Testis (tissue), 2 donors: ENCODE measurements at regions not wholly inside any gene's neighbourhood (a gene's known extent, or its start where the extent isn't known, plus 50 kb on each side); places are given as distances from the start of the nearest gene placed in this dataset.

Experiments used
- DNase-seq: peaks from one replicate; pipeline ENCODE4 v3.0.0-alpha.2; 2019
- H3K27ac ChIP-seq, 2 donors: fragments of 200-600 bp; sonication (generic); one replicate each; pipeline ENCODE4 v1.5.1; 2019
- H3K27me3 ChIP-seq: fragments of 200-600 bp; sonication (generic); one replicate; pipeline ENCODE4 v1.5.1; 2019
- H3K36me3 ChIP-seq: fragments of 200-600 bp; sonication (generic); one replicate; pipeline ENCODE4 v1.5.1; 2017; ENCODE audit warnings: low read depth; ENCODE audit errors: missing control alignments
- H3K4me1 ChIP-seq: fragments of 200-600 bp; sonication (generic); one replicate; pipeline ENCODE4 v1.5.1; 2019
- H3K4me3 ChIP-seq, 2 donors: fragments of 200-600 bp; sonication (generic); one replicate each; pipeline ENCODE4 v1.5.1; 2017 to 2019
- H3K9me3 ChIP-seq: fragments of 200-600 bp; sonication (generic); one replicate; pipeline ENCODE4 v1.5.1; 2017
- CTCF ChIP-seq, 3 experiments: fragments of 450-650 bp in 2 of 3; fragments of 200-600 bp in 1 of 3; sonication (generic) in 1 of 3; IDR thresholded peaks; one replicate each; pipeline ENCODE4 v1.5.1; 2016 to 2019; ENCODE audit warnings: antibody characterized with exemption in 3 of 3, mild to moderate bottlenecking in 2 of 3, moderate library complexity in 1 of 3
- POLR2A ChIP-seq: fragments of 450-650 bp; IDR thresholded peaks from one replicate; pipeline ENCODE4 v1.6.1; 2017; ENCODE audit warnings: antibody characterized with exemption, mild to moderate bottlenecking, moderate library complexity
- WGBS, 2 donors: methylation state at CpG; one replicate each; pipeline ENCODE4 v1.1.5; 2018; 5-methylcytosine and 5-hydroxymethylcytosine counted together
- intact Hi-C: fragments of 100-400 bp; cut with DNase I; formaldehyde crosslinking; loops from one replicate; pipeline ENCODE4 v1.15.1; 2023; ENCODE audit warnings: low total_unique reads

GRCh38 chr5:155167736-155168135 is 154.2 kb downstream of the KIF4B start:
- H3K36me3 ChIP-seq, result no peaks in the 10 kb centered on the region
- H3K9me3 ChIP-seq, result no peaks in the 10 kb centered on the region
- H3K27me3 ChIP-seq, result no peaks in the 10 kb centered on the region
- H3K4me1 ChIP-seq, result no peaks in the 10 kb centered on the region
- H3K27ac ChIP-seq, result no peak overlapping the region
- intact Hi-C loops, result no loop called here
- no peak for DNase-seq
- no peak overlapping the region for H3K4me3 ChIP-seq
- TF ChIP-seq CTCF (IDR thresholded peaks at IDR 0.05), result no peak
- TF ChIP-seq POLR2A, result no peak
- 83 to 93% methylated on average over 3 of the region's 3 CpGs for WGBS, 2 donors

- Histone ChIP-seq H3K9me3 (no peaks in the 10 kb centered on the region), H3K36me3 (no peaks in the 10 kb centered on the region), H3K4me3 (no peak overlapping the region), H3K27me3 (no peaks in the 10 kb centered on the region), H3K4me1 (no peaks in the 10 kb centered on the region), H3K27ac (no peak overlapping the region)
- DNase-seq, result no peak
- TF ChIP-seq POLR2A (no peak), CTCF (IDR thresholded peaks at IDR 0.05) (no peak)
- intact Hi-C loops, result no loop called here
- 70 to 71% methylated on average over 1 of the region's 1 CpG for WGBS, 2 donors
These were observed 168.0 kb downstream of the KIF4B start for GRCh38 chr5:155181542-155181941.

- H3K27me3 ChIP-seq, result no peaks in the 10 kb centered on the region
- H3K4me1 ChIP-seq, result no peaks in the 10 kb centered on the region
- intact Hi-C loops, result no loop called here
- no peak for DNase-seq
- no peaks in the 10 kb centered on the region for H3K36me3 ChIP-seq
- no peak overlapping the region for H3K4me3 ChIP-seq
- H3K9me3 ChIP-seq, result no peaks in the 10 kb centered on the region
- H3K27ac ChIP-seq, result no peak overlapping the region
- no peak for TF ChIP-seq POLR2A
- TF ChIP-seq CTCF (IDR thresholded peaks at IDR 0.05), result no peak
- 84 to 86% methylated on average over 5 of the region's 5 CpGs for WGBS, 2 donors
These were observed 175.9 kb downstream of the KIF4B start for GRCh38 chr5:155189476-155189875.

GRCh38 chr5:155189981-155190380 is 176.4 kb downstream of the KIF4B start:
- intact Hi-C loops, result no loop called here
- H3K9me3 ChIP-seq, result no peaks in the 10 kb centered on the region
- no peak for DNase-seq
- H3K4me3 ChIP-seq, result no peak overlapping the region
- no peak overlapping the region for H3K27ac ChIP-seq
- WGBS, 2 donors, result 56 to 78% methylated on average over 4 of the region's 4 CpGs
- TF ChIP-seq POLR2A, result no peak
- no peak for TF ChIP-seq CTCF (IDR thresholded peaks at IDR 0.05)
- no peaks in the 10 kb centered on the region for H3K27me3 ChIP-seq
- H3K4me1 ChIP-seq, result no peaks in the 10 kb centered on the region
- no peaks in the 10 kb centered on the region for H3K36me3 ChIP-seq

- no peaks in the 10 kb centered on the region for H3K9me3 ChIP-seq
- H3K27me3 ChIP-seq, result no peaks in the 10 kb centered on the region
- intact Hi-C loops, result no loop called here
- no peaks in the 10 kb centered on the region for H3K36me3 ChIP-seq
- no peak overlapping the region for H3K4me3 ChIP-seq
- no peaks in the 10 kb centered on the region for H3K4me1 ChIP-seq
- WGBS, 2 donors, result 84 to 85% methylated on average over 3 of the region's 3 CpGs
- no peak for DNase-seq
- TF ChIP-seq POLR2A (no peak), CTCF (IDR thresholded peaks at IDR 0.05) (no peak)
- H3K27ac ChIP-seq, result no peak overlapping the region
These were observed 179.5 kb downstream of the KIF4B start for GRCh38 chr5:155193029-155193428.
